ENCODE measurements at regions not wholly inside any gene's neighbourhood (a gene's known extent, or its start where the extent isn't known, plus 50 kb on each side); places are given as distances from the start of the nearest gene placed in this dataset.
A peak's percentile ranks its signal among the peaks of the same experiment; 100 is the strongest.

GRCh38 chr1:38301040-38301439 is 254.4 kb upstream of the POU3F1 start:
- Histone ChIP-seq H3K4me3 (no peak overlapping the region), H3K9me3 (replicated peaks) (no peaks in the 10 kb centered on the region), H3K27ac (no peak overlapping the region), H3K27me3 (no peaks in the 10 kb centered on the region), H3K36me3 (no peaks in the 10 kb centered on the region), H3K4me1 (no peaks in the 10 kb centered on the region; the same call in 1 of the 2 replicates)
- DNase-seq: no peak

GRCh38 chr1:38300616-38301015 is 254.0 kb upstream of the POU3F1 start:
- Histone ChIP-seq H3K4me3 (no peak overlapping the region), H3K36me3 (no peaks in the 10 kb centered on the region), H3K9me3 (replicated peaks) (no peaks in the 10 kb centered on the region), H3K27me3 (no peaks in the 10 kb centered on the region), H3K4me1 (no peaks in the 10 kb centered on the region; the same call in 1 of the 2 replicates), H3K27ac (no peak overlapping the region)
- DNase-seq: no peak

- Histone ChIP-seq H3K27ac (no peak overlapping the region), H3K4me3 (no peak overlapping the region), H3K36me3 (no peaks in the 10 kb centered on the region), H3K4me1 (no peaks in the 10 kb centered on the region; the same call in 1 of the 2 replicates), H3K9me3 (replicated peaks) (no peaks in the 10 kb centered on the region; the same call in 1 of the 2 replicates), H3K27me3 (no peaks in the 10 kb centered on the region)
- DNase-seq: peak; percentile 27
Observed at GRCh38 chr1:38297842-38298241, 251.2 kb upstream of the POU3F1 start.

GRCh38 chr1:38297246-38297645 is 250.7 kb upstream of the POU3F1 start:
- Histone ChIP-seq H3K27me3 (no peaks in the 10 kb centered on the region), H3K9me3 (replicated peaks) (no peaks in the 10 kb centered on the region; the same call in 1 of the 2 replicates), H3K4me3 (no peak overlapping the region), H3K36me3 (no peaks in the 10 kb centered on the region), H3K4me1 (no peaks in the 10 kb centered on the region; the same call in 1 of the 2 replicates), H3K27ac (no peak overlapping the region)
- DNase-seq: no peak

GRCh38 chr1:38296047-38296446 is 249.5 kb upstream of the POU3F1 start:
- no peaks in the 10 kb centered on the region; the same call in 1 of the 2 replicates for H3K9me3 ChIP-seq (replicated peaks)
- H3K4me3 ChIP-seq: no peak overlapping the region
- no peaks in the 10 kb centered on the region; the same call in 1 of the 2 replicates for H3K4me1 ChIP-seq
- no peaks in the 10 kb centered on the region for H3K36me3 ChIP-seq
- H3K27me3 ChIP-seq: no peaks in the 10 kb centered on the region
- no peak for DNase-seq
- no peak overlapping the region for H3K27ac ChIP-seq

GRCh38 chr1:38293567-38293966 is 247.0 kb upstream of the POU3F1 start:
- Histone ChIP-seq H3K36me3 (no peaks in the 10 kb centered on the region), H3K27me3 (no peaks in the 10 kb centered on the region), H3K4me1 (no peaks in the 10 kb centered on the region; the same call in 1 of the 2 replicates), H3K27ac (no peak overlapping the region), H3K4me3 (no peak overlapping the region), H3K9me3 (replicated peaks) (no peaks in the 10 kb centered on the region; the same call in 1 of the 2 replicates)
- no peak for DNase-seq

- no peaks in the 10 kb centered on the region; the same call in 1 of the 2 replicates for H3K4me1 ChIP-seq
- H3K4me3 ChIP-seq: no peak overlapping the region
- no peak for DNase-seq
- no peaks in the 10 kb centered on the region for H3K36me3 ChIP-seq
- H3K27me3 ChIP-seq: no peaks in the 10 kb centered on the region
- no peak overlapping the region for H3K27ac ChIP-seq
- no peaks in the 10 kb centered on the region; the same call in 1 of the 2 replicates for H3K9me3 ChIP-seq (replicated peaks)
Observed at GRCh38 chr1:38292969-38293368, 246.4 kb upstream of the POU3F1 start.

GRCh38 chr1:38291906-38292521 is 245.4 kb upstream of the POU3F1 start:
- Histone ChIP-seq H3K9me3 (replicated peaks) (no peaks in the 10 kb centered on the region; the same call in 1 of the 2 replicates), H3K4me3 (no peak overlapping the region)

GRCh38 chr1:38291336-38291735 is 244.7 kb upstream of the POU3F1 start:
- H3K9me3 ChIP-seq (replicated peaks): no peaks in the 10 kb centered on the region; the same call in 1 of the 2 replicates
- no peak overlapping the region for H3K4me3 ChIP-seq
- no peaks in the 10 kb centered on the region for H3K36me3 ChIP-seq
- no peak overlapping the region for H3K27ac ChIP-seq
- H3K4me1 ChIP-seq: no peaks in the 10 kb centered on the region
- DNase-seq: no peak
- H3K27me3 ChIP-seq: no peaks in the 10 kb centered on the region

More at GRCh38 chr1:38291906-38292521, 245.4 kb upstream of the POU3F1 start:
- no peaks in the 10 kb centered on the region for H3K27me3 ChIP-seq
- DNase-seq: no peak
- no peak overlapping the region for H3K27ac ChIP-seq
- H3K4me1 ChIP-seq: no peaks in the 10 kb centered on the region
- H3K36me3 ChIP-seq: no peaks in the 10 kb centered on the region

GRCh38 chr1:38289034-38289433 is 242.4 kb upstream of the POU3F1 start:
- Histone ChIP-seq H3K4me1 (no peaks in the 10 kb centered on the region), H3K36me3 (no peaks in the 10 kb centered on the region), H3K27ac (no peak overlapping the region), H3K9me3 (replicated peaks) (no peaks in the 10 kb centered on the region; the same call in 1 of the 2 replicates), H3K4me3 (no peak overlapping the region), H3K27me3 (no peaks in the 10 kb centered on the region)
- DNase-seq: no peak

GRCh38 chr1:38287547-38287946 is 241.0 kb upstream of the POU3F1 start:
- no peaks in the 10 kb centered on the region for H3K36me3 ChIP-seq
- no peak for DNase-seq
- H3K27me3 ChIP-seq: no peaks in the 10 kb centered on the region; the same call in 1 of the 2 replicates
- H3K27ac ChIP-seq: no peak overlapping the region
- no peaks in the 10 kb centered on the region for H3K4me1 ChIP-seq
- no peaks in the 10 kb centered on the region for H3K9me3 ChIP-seq (replicated peaks)
- H3K4me3 ChIP-seq: no peak overlapping the region

GRCh38 chr1:38287036-38287435 is 240.4 kb upstream of the POU3F1 start:
- Histone ChIP-seq H3K27ac (no peak overlapping the region), H3K4me1 (no peaks in the 10 kb centered on the region), H3K27me3 (no peaks in the 10 kb centered on the region; the same call in 1 of the 2 replicates), H3K4me3 (no peak overlapping the region), H3K36me3 (no peaks in the 10 kb centered on the region), H3K9me3 (replicated peaks) (no peaks in the 10 kb centered on the region)
- no peak for DNase-seq

- no peaks in the 10 kb centered on the region; the same call in 1 of the 2 replicates for H3K27me3 ChIP-seq
- H3K9me3 ChIP-seq (replicated peaks): no peaks in the 10 kb centered on the region
- H3K4me3 ChIP-seq: no peak overlapping the region
- H3K27ac ChIP-seq: no peak overlapping the region
- DNase-seq: no peak
- H3K36me3 ChIP-seq: no peaks in the 10 kb centered on the region
- no peaks in the 10 kb centered on the region for H3K4me1 ChIP-seq
Observed at GRCh38 chr1:38285807-38286530, 239.4 kb upstream of the POU3F1 start.

GRCh38 chr1:38284953-38285352 is 238.4 kb upstream of the POU3F1 start:
- no peaks in the 10 kb centered on the region; the same call in 1 of the 2 replicates for H3K27me3 ChIP-seq
- no peak overlapping the region for H3K4me3 ChIP-seq
- DNase-seq: no peak
- no peaks in the 10 kb centered on the region for H3K9me3 ChIP-seq (replicated peaks)
- H3K27ac ChIP-seq: no peak overlapping the region
- H3K4me1 ChIP-seq: no peaks in the 10 kb centered on the region
- H3K36me3 ChIP-seq: no peaks in the 10 kb centered on the region

- Histone ChIP-seq H3K4me3 (no peak overlapping the region), H3K27ac (no peak overlapping the region), H3K27me3 (no peaks in the 10 kb centered on the region; the same call in 1 of the 2 replicates), H3K4me1 (no peaks in the 10 kb centered on the region), H3K9me3 (replicated peaks) (no peaks in the 10 kb centered on the region; the same call in 1 of the 2 replicates), H3K36me3 (no peaks in the 10 kb centered on the region)
- no peak for DNase-seq
Observed at GRCh38 chr1:38283696-38284470, 237.3 kb upstream of the POU3F1 start.

Measured in SJCRH30 (cell line).